Stomach (tissue), 8 donors: ENCODE measurements at regions not wholly inside any gene's neighbourhood (a gene's known extent, or its start where the extent isn't known, plus 50 kb on each side); places are given as distances from the start of the nearest gene placed in this dataset.

Experiments
- DNase-seq, 2 donors: peaks; one replicate each; pipeline versions ENCODE4 v3.0.0 to v3.0.0-alpha.2; 2013 to 2019
- H3K27ac ChIP-seq, 5 donors: fragments of 200-600 bp in 4 of 5; sonication (generic) in 4 of 5; one replicate each; pipeline ENCODE4 v1.5.1; 2013 to 2019; ENCODE audit warnings: mild to moderate bottlenecking in 1 of 5, moderate library complexity in 1 of 5
- H3K27me3 ChIP-seq, 3 donors: fragments of 200-600 bp; sonication (generic); one replicate each; pipeline ENCODE4 v1.5.1; 2017 to 2019; ENCODE audit warnings: mixed run types in 1 of 3
- H3K36me3 ChIP-seq, 4 donors: fragments of 200-600 bp; sonication (generic); 1 replicate in 3 of 4; 2 replicates in 1 of 4; pipeline ENCODE4 v1.5.1; 2016 to 2019
- H3K4me1 ChIP-seq, 4 donors: fragments of 200-600 bp; sonication (generic); one replicate each; pipeline ENCODE4 v1.5.1; 2016 to 2019
- H3K4me3 ChIP-seq, 4 donors: fragments of 200-600 bp; sonication (generic) in 3 of 4; one replicate each; pipeline ENCODE4 v1.5.1; 2016 to 2019; ENCODE audit warnings: mild to moderate bottlenecking in 1 of 4
- H3K9me3 ChIP-seq, 4 donors: fragments of 200-600 bp; sonication (generic); one replicate each; pipeline ENCODE4 v1.5.1; 2016 to 2019
- CTCF ChIP-seq, 7 experiments: fragments of 450-650 bp in 4 of 7; fragments of 200-600 bp in 3 of 7; sonication (generic) in 3 of 7; IDR thresholded peaks; one replicate each; pipeline ENCODE4 v1.5.1; 2016 to 2019; ENCODE audit warnings: antibody characterized with exemption in 7 of 7, control low read depth in 2 of 7, mild to moderate bottlenecking in 1 of 7
- EP300 ChIP-seq: sonication (generic); formaldehyde crosslinking; IDR thresholded peaks from one replicate; pipeline ENCODE4 v1.6.1; 2017; ENCODE audit warnings: antibody characterized with exemption
- POLR2A ChIP-seq, 4 donors: fragments of 450-650 bp; IDR thresholded peaks; one replicate each; pipeline ENCODE4 v1.6.1; 2016; ENCODE audit warnings: antibody characterized with exemption in 4 of 4, control low read depth in 2 of 4, mild to moderate bottlenecking in 1 of 4, moderate library complexity in 1 of 4
- POLR2AphosphoS5 ChIP-seq, 3 donors: sonication (generic); formaldehyde crosslinking; IDR thresholded peaks; one replicate each; pipeline ENCODE4 v1.6.1; 2016; ENCODE audit warnings: antibody characterized with exemption in 3 of 3
- WGBS, 5 donors: extraction: QIAGEN DNeasy Blood & Tissue Kit in 3 of 5; methylation state at CpG; one replicate each; pipeline versions ENCODE4 v1.1.5 to v1.1.7; 2013 to 2018; 5-methylcytosine and 5-hydroxymethylcytosine counted together
- intact Hi-C: fragments of 100-400 bp; cut with DNase I; formaldehyde crosslinking; loops from one replicate; pipeline ENCODE4 v1.15.1; 2023; ENCODE audit warnings: low total_unique reads
- donor health status: healthy with polysubstance abuse.
- donor health status: Bipolar disorder and iron deficiency.
- donor health status: healthy.

GRCh38 chr14:34035177-34035933 lies 84.5 kb upstream of the EGLN3 start:
- Histone ChIP-seq H3K4me3 (no peak overlapping the region), H3K36me3 (no peaks in the 10 kb centered on the region), H3K27ac (peak overlapping the region; percentile 37 to 61 (median 56)), H3K4me1 (peaks cover 11 to 43% (median 24%) of the 10 kb centered on the region in 4 donors), H3K9me3 (no peaks in the 10 kb centered on the region), H3K27me3 (no peaks in the 10 kb centered on the region)
- WGBS, 5 donors: 47 to 60% (median 50%) methylated on average over 9 to 10 of the region's 10 CpGs
- intact Hi-C loops: no loop called here
- no peak for TF ChIP-seq CTCF (IDR thresholded peaks at IDR 0.05)
- no peak for TF ChIP-seq EP300
- TF ChIP-seq POLR2A (IDR thresholded peaks at IDR 0.05): no peak
- TF ChIP-seq POLR2AphosphoS5 (IDR thresholded peaks at IDR 0.05): no peak
- peak; percentile 42 to 68 for DNase-seq

DNA sequence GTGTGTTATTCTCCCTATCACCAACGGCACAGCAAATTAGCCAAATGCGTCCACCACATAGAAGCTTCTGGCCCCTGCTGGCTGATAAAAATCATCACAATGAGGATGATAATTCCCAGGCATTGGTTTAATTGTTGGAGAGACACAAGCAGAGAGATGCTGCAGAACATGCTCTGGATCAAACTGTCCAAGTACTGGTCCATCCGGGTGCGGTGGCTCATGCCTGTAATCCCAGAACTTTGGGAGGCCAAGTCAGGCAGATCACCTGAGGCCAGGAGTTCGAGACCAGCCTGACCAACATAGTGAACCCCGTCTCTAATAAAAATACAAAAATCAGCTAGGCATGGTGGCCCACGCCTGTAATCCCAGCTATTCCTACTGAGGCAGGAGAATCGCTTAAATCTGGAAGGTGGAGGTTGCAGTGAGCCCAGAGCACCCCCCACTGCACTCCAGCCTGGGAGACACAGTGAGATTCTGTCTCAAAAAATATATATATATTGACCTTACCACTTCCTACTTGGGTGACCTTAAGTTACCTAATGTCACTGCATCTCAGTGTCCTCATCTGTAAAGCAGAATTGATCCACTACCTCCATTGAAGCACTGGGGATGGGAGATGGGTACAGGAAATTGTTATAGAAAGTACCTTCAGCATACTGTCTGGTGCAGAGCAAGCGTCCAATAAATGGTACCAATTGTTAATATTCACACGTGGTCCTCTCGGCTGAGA lies 83.7 kb upstream of the EGLN3 start:
- intact Hi-C loops: no loop called here
- WGBS, 5 donors: 85 to 92% (median 89%) methylated on average over 11 of the region's 11 CpGs
- no peak for TF ChIP-seq CTCF (IDR thresholded peaks at IDR 0.05)
- no peak for TF ChIP-seq POLR2AphosphoS5 (IDR thresholded peaks at IDR 0.05)
- no peak for TF ChIP-seq POLR2A (IDR thresholded peaks at IDR 0.05)
- no peak for TF ChIP-seq EP300
- no peaks in the 10 kb centered on the region for H3K36me3 ChIP-seq
- no peaks in the 10 kb centered on the region for H3K27me3 ChIP-seq
- no peak for DNase-seq
- H3K4me3 ChIP-seq: no peak overlapping the region
- H3K27ac ChIP-seq: peak overlapping the region in 2 of 5 donors; percentile 56 to 61
- H3K9me3 ChIP-seq: no peaks in the 10 kb centered on the region
- peaks cover 13 to 50% (median 31%) of the 10 kb centered on the region in 4 donors for H3K4me1 ChIP-seq

DNA sequence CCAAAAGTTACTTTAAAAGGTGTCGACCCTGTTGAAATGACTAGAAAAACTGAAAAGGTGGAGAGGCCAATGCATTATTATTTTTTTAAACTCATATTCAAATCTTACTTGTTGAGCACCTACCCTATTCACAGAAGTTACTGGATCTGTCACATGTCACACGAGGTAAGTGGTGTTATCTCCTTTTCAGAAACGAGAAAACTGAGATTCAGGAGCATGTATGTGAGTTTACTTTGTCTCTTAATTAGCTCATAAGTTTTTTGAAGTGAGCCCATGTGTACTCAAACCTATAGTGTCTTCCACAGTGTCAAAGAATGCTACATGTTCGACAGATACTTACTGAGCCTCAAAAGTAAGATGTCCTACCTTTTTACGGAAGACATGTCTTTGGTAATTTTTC lies 81.8 kb upstream of the EGLN3 start:
- DNase-seq: no peak
- H3K4me1 ChIP-seq: peaks cover 17 to 45% (median 32%) of the 10 kb centered on the region in 4 donors
- no peak overlapping the region for H3K4me3 ChIP-seq
- TF ChIP-seq CTCF (IDR thresholded peaks at IDR 0.05) (no peak), POLR2A (IDR thresholded peaks at IDR 0.05) (no peak), POLR2AphosphoS5 (IDR thresholded peaks at IDR 0.05) (no peak), EP300 (no peak)
- no peaks in the 10 kb centered on the region for H3K27me3 ChIP-seq
- H3K27ac ChIP-seq: no peak overlapping the region
- no peaks in the 10 kb centered on the region for H3K9me3 ChIP-seq
- intact Hi-C loops: no loop called here
- WGBS, 5 donors: 69 to 87% (median 83%) methylated on average over 5 of the region's 5 CpGs
- H3K36me3 ChIP-seq: no peaks in the 10 kb centered on the region

GRCh38 chr14:34030864-34031263 lies 80.0 kb upstream of the EGLN3 start:
- H3K9me3 ChIP-seq: no peaks in the 10 kb centered on the region

More at GRCh38 chr14:34030864-34031263, 80.0 kb upstream of the EGLN3 start:
- Histone ChIP-seq H3K36me3 (no peaks in the 10 kb centered on the region), H3K4me3 (no peak overlapping the region), H3K4me1 (peaks cover 15 to 43% (median 29%) of the 10 kb centered on the region in 4 donors), H3K27me3 (no peaks in the 10 kb centered on the region), H3K27ac (peak overlapping the region; percentile 47 to 81 (median 69))
- intact Hi-C loops: no loop called here
- TF ChIP-seq POLR2AphosphoS5 (IDR thresholded peaks at IDR 0.05): peak in 2 of 3 donors; percentile 55 to 57
- no peak for TF ChIP-seq EP300
- TF ChIP-seq CTCF (IDR thresholded peaks at IDR 0.05): no peak
- no peak for TF ChIP-seq POLR2A (IDR thresholded peaks at IDR 0.05)
- DNase-seq: peak in 1 of 2 donors; percentile 84
- 37 to 74% (median 67%) methylated on average over 1 of the region's 1 CpG for whole genome bisulfite sequencing, 5 donors
